ENCODE measurements at regions not wholly inside any gene's neighbourhood (a gene's known extent, or its start where the extent isn't known, plus 50 kb on each side); places are given as distances from the start of the nearest gene placed in this dataset.

DNA sequence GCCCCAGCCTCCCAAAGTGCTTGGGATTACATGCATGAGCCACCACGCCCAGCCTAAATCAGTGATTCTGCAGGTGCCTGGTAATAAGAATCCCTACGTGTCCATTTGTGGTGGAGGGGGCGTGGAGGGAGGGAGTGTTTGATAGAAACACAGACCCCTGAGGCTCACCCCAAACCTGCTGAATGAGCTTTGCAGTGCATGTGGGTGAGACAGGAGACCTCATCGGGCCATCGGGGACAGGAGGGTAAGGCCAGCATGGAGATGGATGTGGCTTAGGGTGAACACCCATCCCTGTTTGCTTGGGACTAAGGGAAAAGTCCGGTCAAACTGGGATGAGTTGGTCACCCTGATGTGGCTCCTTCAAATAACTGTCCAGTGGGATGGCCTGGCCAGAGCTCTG lies 71.3 kb upstream of the ALX4 start:
- H3K27ac Mint-ChIP-seq (ENCODE audit: unreplicated experiment), result no peak overlapping the region
- DNase-seq (ENCODE audit: low read depth) (no peak), FAIRE-seq (no peak)
- H3K27ac ChIP-seq (ENCODE audit: low read depth, low read length), result no peak overlapping the region
- TF ChIP-seq, protein P1, sequence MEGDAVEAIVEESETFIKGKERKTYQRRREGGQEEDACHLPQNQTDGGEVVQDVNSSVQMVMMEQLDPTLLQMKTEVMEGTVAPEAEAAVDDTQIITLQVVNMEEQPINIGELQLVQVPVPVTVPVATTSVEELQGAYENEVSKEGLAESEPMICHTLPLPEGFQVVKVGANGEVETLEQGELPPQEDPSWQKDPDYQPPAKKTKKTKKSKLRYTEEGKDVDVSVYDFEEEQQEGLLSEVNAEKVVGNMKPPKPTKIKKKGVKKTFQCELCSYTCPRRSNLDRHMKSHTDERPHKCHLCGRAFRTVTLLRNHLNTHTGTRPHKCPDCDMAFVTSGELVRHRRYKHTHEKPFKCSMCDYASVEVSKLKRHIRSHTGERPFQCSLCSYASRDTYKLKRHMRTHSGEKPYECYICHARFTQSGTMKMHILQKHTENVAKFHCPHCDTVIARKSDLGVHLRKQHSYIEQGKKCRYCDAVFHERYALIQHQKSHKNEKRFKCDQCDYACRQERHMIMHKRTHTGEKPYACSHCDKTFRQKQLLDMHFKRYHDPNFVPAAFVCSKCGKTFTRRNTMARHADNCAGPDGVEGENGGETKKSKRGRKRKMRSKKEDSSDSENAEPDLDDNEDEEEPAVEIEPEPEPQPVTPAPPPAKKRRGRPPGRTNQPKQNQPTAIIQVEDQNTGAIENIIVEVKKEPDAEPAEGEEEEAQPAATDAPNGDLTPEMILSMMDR (IDR thresholded peaks at IDR 0.05; ENCODE audit: insufficient read depth, low read depth, low read length), result no peak
- no peak for TF ChIP-seq EZH2 (IDR thresholded peaks at IDR 0.05; ENCODE audit: insufficient read depth, low read length)
- peaks cover 4% of the 10 kb centered on the region for H3K27me3 ChIP-seq (ENCODE audit: insufficient read depth, low read length)
- H3K79me2 ChIP-seq (ENCODE audit: insufficient read depth, low read length), result no peaks in the 10 kb centered on the region
- no peak overlapping the region for H3K4me3 Mint-ChIP-seq (ENCODE audit: unreplicated experiment)
- H3K36me3 Mint-ChIP-seq (ENCODE audit: low read depth, unreplicated experiment), result no peaks in the 10 kb centered on the region
- H3K4me1 ChIP-seq (ENCODE audit: insufficient read depth, low read length), result no peaks in the 10 kb centered on the region
- no peaks in the 10 kb centered on the region for H3K36me3 ChIP-seq (ENCODE audit: insufficient read depth, low read length)
- peaks cover 64% of the 10 kb centered on the region for H3K27me3 Mint-ChIP-seq (ENCODE audit: low read depth, unreplicated experiment)
- no peak overlapping the region for H3K4me2 ChIP-seq (ENCODE audit: low read length)
- no peaks in the 10 kb centered on the region for H4K20me1 ChIP-seq (ENCODE audit: insufficient read depth, low read length)
- no peaks in the 10 kb centered on the region for H3K9me3 ChIP-seq (ENCODE audit: insufficient read depth, low read depth, low read length)
- H3K4me3 ChIP-seq (ENCODE audit: insufficient read depth, low read depth, low read length), result no peak overlapping the region
- H3K9ac ChIP-seq (ENCODE audit: low read length), result no peak overlapping the region
- no peaks in the 10 kb centered on the region for H3K4me1 Mint-ChIP-seq (ENCODE audit: low read depth, unreplicated experiment)
- H2AFZ ChIP-seq (ENCODE audit: low read depth, low read length), result no peak overlapping the region
- peaks cover 6% of the 10 kb centered on the region for H3K9me3 Mint-ChIP-seq (ENCODE audit: unreplicated experiment)

DNA sequence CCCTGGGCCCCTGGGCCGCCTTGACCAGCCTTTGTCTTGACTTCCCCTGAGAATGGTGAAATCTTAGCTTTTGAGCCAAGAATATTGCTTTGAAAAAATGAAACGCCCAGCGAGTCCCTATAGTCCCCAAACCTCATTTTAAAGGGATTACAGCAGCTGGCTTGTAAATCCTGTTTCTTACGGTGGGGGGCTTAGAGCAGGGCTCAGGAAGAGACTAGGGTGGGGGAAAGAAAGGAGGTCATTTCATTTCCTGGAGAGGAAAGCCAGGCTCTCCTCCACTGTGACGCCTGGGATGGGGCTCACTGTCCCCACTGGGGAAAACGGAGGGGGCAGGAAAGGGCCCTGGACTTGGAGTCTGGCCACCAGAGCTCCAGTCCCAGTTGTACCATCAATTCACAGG lies 72.2 kb upstream of the ALX4 start:
- Histone ChIP-seq H3K4me2 (ENCODE audit: low read length) (no peak overlapping the region), H3K36me3 (ENCODE audit: insufficient read depth, low read length) (no peaks in the 10 kb centered on the region), H4K20me1 (ENCODE audit: insufficient read depth, low read length) (no peaks in the 10 kb centered on the region), H3K9me3 (ENCODE audit: insufficient read depth, low read depth, low read length) (no peaks in the 10 kb centered on the region), H3K9ac (ENCODE audit: low read length) (no peak overlapping the region), H2AFZ (ENCODE audit: low read depth, low read length) (no peak overlapping the region), H3K4me3 (ENCODE audit: insufficient read depth, low read depth, low read length) (no peak overlapping the region), H3K27me3 (ENCODE audit: insufficient read depth, low read length) (peaks cover 5% of the 10 kb centered on the region), H3K79me2 (ENCODE audit: insufficient read depth, low read length) (no peaks in the 10 kb centered on the region), H3K27ac (ENCODE audit: low read depth, low read length) (no peak overlapping the region), H3K4me1 (ENCODE audit: insufficient read depth, low read length) (no peaks in the 10 kb centered on the region)
- TF ChIP-seq EZH2 (IDR thresholded peaks at IDR 0.05; ENCODE audit: insufficient read depth, low read length), result no peak
- TF ChIP-seq, protein P1 (IDR thresholded peaks at IDR 0.05; ENCODE audit: insufficient read depth, low read depth, low read length), result no peak
- Mint-ChIP-seq H3K27ac (ENCODE audit: unreplicated experiment) (no peak overlapping the region), H3K9me3 (ENCODE audit: unreplicated experiment) (peaks cover 6% of the 10 kb centered on the region), H3K27me3 (ENCODE audit: low read depth, unreplicated experiment) (peaks cover 65% of the 10 kb centered on the region), H3K4me1 (ENCODE audit: low read depth, unreplicated experiment) (no peaks in the 10 kb centered on the region), H3K4me3 (ENCODE audit: unreplicated experiment) (no peak overlapping the region), H3K36me3 (ENCODE audit: low read depth, unreplicated experiment) (no peaks in the 10 kb centered on the region)
- DNase-seq (ENCODE audit: low read depth) (no peak), FAIRE-seq (no peak)

DNA sequence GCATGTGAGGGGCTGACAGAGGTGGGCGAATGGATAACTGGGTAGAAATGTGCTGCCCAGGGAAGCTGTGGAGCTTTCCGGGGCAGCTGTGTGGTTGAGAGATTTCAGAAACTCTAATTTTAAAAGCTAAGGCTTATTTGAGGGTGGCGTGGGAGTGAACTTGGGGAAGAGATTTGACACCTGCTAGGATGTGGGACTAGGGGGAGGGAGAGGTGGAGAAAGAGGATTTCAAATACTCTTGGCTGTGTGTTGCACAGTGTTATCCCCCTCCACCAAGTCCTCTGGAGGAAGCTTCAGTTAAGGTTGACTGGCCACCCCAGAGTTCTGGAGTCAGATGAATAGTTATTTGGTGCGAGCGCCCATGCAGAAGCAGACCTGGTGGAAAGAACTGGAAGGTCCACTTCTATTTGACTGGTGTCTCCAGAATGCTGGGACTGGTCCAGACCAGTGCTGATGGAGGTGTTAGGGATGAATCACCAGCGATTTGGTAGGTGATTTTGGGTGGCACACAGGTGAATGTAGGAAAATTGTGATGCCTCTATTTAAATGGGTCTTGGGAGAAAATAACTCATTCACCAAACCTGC lies 72.8 kb upstream of the ALX4 start:
- H3K4me1 Mint-ChIP-seq (ENCODE audit: low read depth, unreplicated experiment), result no peaks in the 10 kb centered on the region
- H3K27me3 Mint-ChIP-seq (ENCODE audit: low read depth, unreplicated experiment), result peaks cover 65% of the 10 kb centered on the region
- FAIRE-seq (no peak), DNase-seq (ENCODE audit: low read depth) (no peak)
- no peaks in the 10 kb centered on the region for H3K36me3 Mint-ChIP-seq (ENCODE audit: low read depth, unreplicated experiment)
- H3K79me2 ChIP-seq (ENCODE audit: insufficient read depth, low read length), result no peaks in the 10 kb centered on the region
- H3K27me3 ChIP-seq (ENCODE audit: insufficient read depth, low read length), result peaks cover 5% of the 10 kb centered on the region
- TF ChIP-seq, protein P1 (IDR thresholded peaks at IDR 0.05; ENCODE audit: insufficient read depth, low read depth, low read length), result no peak
- no peak for TF ChIP-seq EZH2 (IDR thresholded peaks at IDR 0.05; ENCODE audit: insufficient read depth, low read length)
- no peak overlapping the region for H3K27ac Mint-ChIP-seq (ENCODE audit: unreplicated experiment)
- H2AFZ ChIP-seq (ENCODE audit: low read depth, low read length), result no peak overlapping the region
- no peaks in the 10 kb centered on the region for H4K20me1 ChIP-seq (ENCODE audit: insufficient read depth, low read length)
- H3K27ac ChIP-seq (ENCODE audit: low read depth, low read length), result no peak overlapping the region
- H3K36me3 ChIP-seq (ENCODE audit: insufficient read depth, low read length), result no peaks in the 10 kb centered on the region
- H3K4me3 Mint-ChIP-seq (ENCODE audit: unreplicated experiment), result no peak overlapping the region
- no peaks in the 10 kb centered on the region for H3K4me1 ChIP-seq (ENCODE audit: insufficient read depth, low read length)
- peaks cover 2% of the 10 kb centered on the region for H3K9me3 Mint-ChIP-seq (ENCODE audit: unreplicated experiment)
- no peak overlapping the region for H3K4me3 ChIP-seq (ENCODE audit: insufficient read depth, low read depth, low read length)
- H3K9me3 ChIP-seq (ENCODE audit: insufficient read depth, low read depth, low read length), result no peaks in the 10 kb centered on the region
- H3K4me2 ChIP-seq (ENCODE audit: low read length), result no peak overlapping the region
- no peak overlapping the region for H3K9ac ChIP-seq (ENCODE audit: low read length)

Data from astrocyte (in vitro differentiated cells and primary cell).